ENCODE measurements at regions not wholly inside any gene's neighbourhood (a gene's known extent, or its start where the extent isn't known, plus 50 kb on each side); places are given as distances from the start of the nearest gene placed in this dataset.
"Not testable (repeated sequence)": the region's sequence is repeated elsewhere in the genome, so short reads cannot be mapped to it uniquely, and the experiment has no call there.

GRCh38 chr14:106620368-106620767 lies 1094.0 kb downstream of the TMEM121 start:
- FAIRE-seq (no peak), DNase-seq (ENCODE audit: insufficient read length) (no peak)
- TF ChIP-seq TAF1 (IDR thresholded peaks at IDR 0.05; ENCODE audit: borderline replicate concordance, low read depth, low read length) = no peak
- TF ChIP-seq POLR2AphosphoS5 (IDR thresholded peaks at IDR 0.05; ENCODE audit: low read depth, low read length) = no peak

- DNase-seq (ENCODE audit: insufficient read length) (no peak), FAIRE-seq (peak; percentile 67)
- TF ChIP-seq TAF1 (IDR thresholded peaks at IDR 0.05; ENCODE audit: borderline replicate concordance, low read depth, low read length) (no peak), POLR2AphosphoS5 (IDR thresholded peaks at IDR 0.05; ENCODE audit: low read depth, low read length) (no peak), POLR2A (IDR thresholded peaks at IDR 0.05; ENCODE audit: low read depth, low read length) (no peak)
These were observed 1095.9 kb downstream of the TMEM121 start for GRCh38 chr14:106622200-106622745.

DNA sequence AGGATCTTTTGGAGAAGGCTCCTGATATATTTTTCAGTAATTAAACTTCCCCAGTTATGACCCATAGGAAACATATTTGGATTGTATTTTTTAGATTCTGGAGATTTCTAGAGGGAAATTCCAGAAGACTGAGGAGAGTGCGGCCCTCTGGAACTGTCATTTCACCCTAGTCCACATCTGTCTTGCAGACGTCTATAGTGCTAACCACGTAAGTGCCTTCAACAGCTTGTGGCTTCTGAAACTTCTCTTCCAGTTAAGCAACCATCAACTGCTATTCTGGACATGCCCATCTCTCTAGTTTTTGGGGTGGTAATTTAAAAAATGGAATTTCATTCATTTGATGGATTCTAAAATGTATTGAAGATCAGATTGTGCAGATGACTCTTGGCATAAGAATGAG lies 1098.8 kb downstream of the TMEM121 start:
- DNase-seq (ENCODE audit: insufficient read length) (no peak), FAIRE-seq (no peak)
- TF ChIP-seq TAF1 (IDR thresholded peaks at IDR 0.05; ENCODE audit: borderline replicate concordance, low read depth, low read length) (no peak), POLR2A (IDR thresholded peaks at IDR 0.05; ENCODE audit: low read depth, low read length) (no peak), POLR2AphosphoS5 (IDR thresholded peaks at IDR 0.05; ENCODE audit: low read depth, low read length) (no peak)

GRCh38 chr14:106626469-106626868 lies 1100.1 kb downstream of the TMEM121 start:
- not testable (repeated sequence) for DNase-seq (ENCODE audit: insufficient read length)
- peak; percentile 56 for FAIRE-seq

- FAIRE-seq (peak; percentile 95), DNase-seq (ENCODE audit: insufficient read length) (peak; percentile 29)
These were observed 1100.7 kb downstream of the TMEM121 start for GRCh38 chr14:106626942-106627588.

DNA sequence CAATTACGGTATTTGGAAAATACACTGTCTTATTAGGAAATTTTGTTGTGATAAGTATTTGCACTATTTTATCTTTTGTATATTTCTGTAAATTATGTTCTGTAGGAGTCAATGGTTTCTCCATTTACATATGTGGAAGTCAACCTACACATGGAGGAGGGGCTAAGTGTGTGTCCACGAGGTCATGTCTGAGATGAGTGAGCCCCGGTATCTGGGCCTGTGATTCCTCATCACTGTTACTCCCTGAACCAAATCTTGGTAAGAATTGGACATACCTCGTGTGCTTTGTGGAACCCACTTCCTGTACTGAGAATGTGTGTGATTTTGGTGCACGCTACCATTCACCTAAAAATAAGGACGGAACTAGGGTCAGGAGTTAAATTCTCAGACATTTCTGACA lies 1105.5 kb downstream of the TMEM121 start:
- no peak for FAIRE-seq
- no peak for TF ChIP-seq POLR2AphosphoS5 (IDR thresholded peaks at IDR 0.05; ENCODE audit: low read depth, low read length)
- TF ChIP-seq TAF1 (IDR thresholded peaks at IDR 0.05; ENCODE audit: borderline replicate concordance, low read depth, low read length) = no peak
- TF ChIP-seq POLR2A (IDR thresholded peaks at IDR 0.05; ENCODE audit: low read depth, low read length) = no peak

GRCh38 chr14:106633721-106634120 lies 1107.3 kb downstream of the TMEM121 start:
- TF ChIP-seq POLR2A (IDR thresholded peaks at IDR 0.05; ENCODE audit: low read depth, low read length) = no peak
- TF ChIP-seq TAF1 (IDR thresholded peaks at IDR 0.05; ENCODE audit: borderline replicate concordance, low read depth, low read length) = no peak
- no peak for TF ChIP-seq POLR2AphosphoS5 (IDR thresholded peaks at IDR 0.05; ENCODE audit: low read depth, low read length)
- FAIRE-seq = no peak
- DNase-seq (ENCODE audit: insufficient read length) = no peak

More for the DNA sequence above, 1105.5 kb downstream of the TMEM121 start:
- DNase-seq (ENCODE audit: insufficient read length) = no peak

DNA sequence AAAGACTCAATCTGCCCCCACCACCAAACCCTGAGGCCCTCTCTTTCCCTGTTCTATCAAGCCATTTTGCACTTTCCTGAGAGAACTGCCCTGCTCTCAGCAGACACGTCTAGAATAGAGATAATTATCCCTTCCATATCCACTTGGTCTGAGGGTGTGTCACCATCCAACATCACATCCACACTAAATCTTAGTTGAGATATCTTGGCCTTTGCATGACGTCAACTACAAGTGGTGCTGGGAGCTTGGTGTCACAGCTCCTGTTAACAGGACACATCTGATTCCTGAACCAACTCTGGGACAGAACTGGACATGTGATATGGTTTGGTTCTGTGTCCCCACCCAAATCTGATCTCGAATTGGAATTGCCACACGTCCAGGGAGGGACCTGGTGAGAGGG lies 1109.2 kb downstream of the TMEM121 start:
- FAIRE-seq = peak; percentile 17
- DNase-seq (ENCODE audit: insufficient read length) = no peak
- TF ChIP-seq TAF1 (IDR thresholded peaks at IDR 0.05; ENCODE audit: borderline replicate concordance, low read depth, low read length) = no peak
- no peak for TF ChIP-seq POLR2AphosphoS5 (IDR thresholded peaks at IDR 0.05; ENCODE audit: low read depth, low read length)
- TF ChIP-seq POLR2A (IDR thresholded peaks at IDR 0.05; ENCODE audit: low read depth, low read length) = no peak

- not testable (repeated sequence) for DNase-seq (ENCODE audit: insufficient read length)
These were observed 1112.5 kb downstream of the TMEM121 start for GRCh38 chr14:106638786-106639452.

GRCh38 chr14:106642090-106642489 lies 1115.7 kb downstream of the TMEM121 start:
- FAIRE-seq = no peak
- no peak for DNase-seq (ENCODE audit: insufficient read length)
- TF ChIP-seq POLR2A (IDR thresholded peaks at IDR 0.05; ENCODE audit: low read depth, low read length) (no peak), POLR2AphosphoS5 (IDR thresholded peaks at IDR 0.05; ENCODE audit: low read depth, low read length) (no peak), TAF1 (IDR thresholded peaks at IDR 0.05; ENCODE audit: borderline replicate concordance, low read depth, low read length) (no peak)

More at GRCh38 chr14:106638786-106639452, 1112.5 kb downstream of the TMEM121 start:
- peak; percentile 63 for FAIRE-seq

GRCh38 chr14:106642971-106643370 lies 1116.6 kb downstream of the TMEM121 start:
- FAIRE-seq; DNase-seq (ENCODE audit: insufficient read length): not testable (repeated sequence)

- FAIRE-seq = peak; percentile 83
- not testable (repeated sequence) for DNase-seq (ENCODE audit: insufficient read length)
These were observed 1122.5 kb downstream of the TMEM121 start for GRCh38 chr14:106648874-106649273.

GRCh38 chr14:106651016-106651415 lies 1124.6 kb downstream of the TMEM121 start:
- DNase-seq (ENCODE audit: insufficient read length) (no peak), FAIRE-seq (no peak)
- no peak for TF ChIP-seq TAF1 (IDR thresholded peaks at IDR 0.05; ENCODE audit: borderline replicate concordance, low read depth, low read length)
- no peak for TF ChIP-seq POLR2AphosphoS5 (IDR thresholded peaks at IDR 0.05; ENCODE audit: low read depth, low read length)
- TF ChIP-seq POLR2A (IDR thresholded peaks at IDR 0.05; ENCODE audit: low read depth, low read length) = no peak
